Astrocyte (in vitro differentiated cells and primary cell): ENCODE measurements at regions not wholly inside any gene's neighbourhood (a gene's known extent, or its start where the extent isn't known, plus 50 kb on each side); places are given as distances from the start of the nearest gene placed in this dataset.

ENCODE experiments used
- DNase-seq: peaks from one replicate; pipeline ENCODE4 v3.0.0-alpha.2; 2010; ENCODE audit warnings: low read depth
- FAIRE-seq: peaks from 2 replicates; lab custom pipeline; 2011; peaks lifted over from hg19 to GRCh38; lab: Jason Lieb, UNC
- H2AFZ ChIP-seq: 2 replicates; pipeline ENCODE4 v1.6.0; 2012; ENCODE audit warnings: low read depth, low read length, inconsistent platforms
- H3K27ac ChIP-seq: 2 replicates; pipeline ENCODE4 v1.5.1; 2011; ENCODE audit warnings: low read depth, low read length, inconsistent platforms
- H3K27me3 ChIP-seq: 2 replicates; pipeline ENCODE4 v1.6.0; 2011; ENCODE audit warnings: low read length, inconsistent platforms; ENCODE audit not compliant: insufficient read depth
- H3K36me3 ChIP-seq: 2 replicates; pipeline ENCODE4 v1.5.1; 2011; ENCODE audit warnings: low read length, inconsistent platforms; ENCODE audit not compliant: insufficient read depth
- H3K4me1 ChIP-seq: 2 replicates; pipeline ENCODE4 v1.5.1; 2011; ENCODE audit warnings: low read length, inconsistent platforms; ENCODE audit not compliant: insufficient read depth
- H3K4me2 ChIP-seq: 2 replicates; pipeline ENCODE4 v1.6.0; 2012; ENCODE audit warnings: low read length, inconsistent platforms
- H3K4me3 ChIP-seq: 2 replicates; pipeline ENCODE4 v1.5.1; 2011; ENCODE audit warnings: low read depth, mild to moderate bottlenecking, low read length, inconsistent platforms; ENCODE audit not compliant: insufficient read depth
- H3K79me2 ChIP-seq: 2 replicates; pipeline ENCODE4 v1.6.0; 2012; ENCODE audit warnings: mild to moderate bottlenecking, low read length, inconsistent platforms; ENCODE audit not compliant: insufficient read depth
- H3K9ac ChIP-seq: 2 replicates; pipeline ENCODE4 v1.6.0; 2012; ENCODE audit warnings: mild to moderate bottlenecking, low read length, inconsistent platforms
- H3K9me3 ChIP-seq: 2 replicates; pipeline ENCODE4 v1.5.1; 2012; ENCODE audit warnings: low read depth, mild to moderate bottlenecking, low read length, inconsistent platforms; ENCODE audit not compliant: insufficient read depth
- H4K20me1 ChIP-seq: 2 replicates; pipeline ENCODE4 v1.6.0; 2012; ENCODE audit warnings: low read length, inconsistent platforms; ENCODE audit not compliant: insufficient read depth
- H3K27ac Mint-ChIP-seq: one replicate; pipeline ENCODE4 v1.8.0; 2021; ENCODE audit warnings: mild to moderate bottlenecking, mixed read lengths; ENCODE audit not compliant: unreplicated experiment
- H3K27me3 Mint-ChIP-seq: one replicate; pipeline ENCODE4 v1.8.0; 2021; ENCODE audit warnings: low read depth, mixed read lengths; ENCODE audit not compliant: unreplicated experiment
- H3K36me3 Mint-ChIP-seq: one replicate; pipeline ENCODE4 v1.8.0; 2021; ENCODE audit warnings: low read depth, mixed read lengths; ENCODE audit not compliant: unreplicated experiment
- H3K4me1 Mint-ChIP-seq: one replicate; pipeline ENCODE4 v1.8.0; 2021; ENCODE audit warnings: low read depth, mixed read lengths; ENCODE audit not compliant: unreplicated experiment
- H3K4me3 Mint-ChIP-seq: one replicate; pipeline ENCODE4 v1.8.0; 2021; ENCODE audit warnings: mild to moderate bottlenecking, moderate library complexity, mixed read lengths; ENCODE audit not compliant: unreplicated experiment
- H3K9me3 Mint-ChIP-seq: one replicate; pipeline ENCODE4 v1.8.0; 2021; ENCODE audit warnings: mild to moderate bottlenecking, mixed read lengths; ENCODE audit not compliant: unreplicated experiment
- CTCF ChIP-seq: IDR thresholded peaks from 2 replicates; pipeline ENCODE4 v1.5.1; 2011; ENCODE audit warnings: low read depth, mild to moderate bottlenecking, inconsistent platforms, low read length, moderate library complexity; ENCODE audit not compliant: insufficient read depth
- EZH2 ChIP-seq: IDR thresholded peaks from 2 replicates; pipeline ENCODE4 v1.6.1; 2012; ENCODE audit warnings: mild to moderate bottlenecking, low read length, inconsistent platforms; ENCODE audit not compliant: insufficient read depth

DNA sequence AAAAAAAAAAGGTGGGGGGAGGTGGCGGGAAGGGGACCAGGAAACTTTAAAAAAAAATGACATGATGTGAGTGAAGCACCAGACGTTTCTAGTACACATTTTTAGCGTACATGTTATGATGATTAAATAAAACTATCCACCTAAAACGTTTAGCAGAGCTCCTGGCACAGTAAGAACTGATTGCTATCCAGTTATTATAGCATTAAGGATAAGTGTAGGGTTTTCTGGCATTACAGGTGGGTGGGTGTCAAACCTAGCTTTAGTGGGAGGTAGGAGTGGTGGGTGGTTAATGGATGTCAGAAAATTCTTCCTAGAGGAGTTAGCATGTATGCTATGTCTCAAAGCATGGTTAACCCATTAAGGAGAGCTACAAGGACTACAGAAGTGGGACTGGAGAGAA lies 2329.5 kb downstream of the MAT2B start:
- H3K27ac ChIP-seq, result no peak overlapping the region
- no peak overlapping the region for H2AFZ ChIP-seq
- H3K27me3 Mint-ChIP-seq, result no peaks in the 10 kb centered on the region
- DNase-seq (no peak), FAIRE-seq (no peak)
- H3K9me3 Mint-ChIP-seq, result no peaks in the 10 kb centered on the region
- H3K4me1 Mint-ChIP-seq, result no peaks in the 10 kb centered on the region
- no peaks in the 10 kb centered on the region for H4K20me1 ChIP-seq
- H3K36me3 Mint-ChIP-seq, result no peaks in the 10 kb centered on the region
- no peak overlapping the region for H3K4me3 ChIP-seq
- no peaks in the 10 kb centered on the region for H3K36me3 ChIP-seq
- TF ChIP-seq EZH2, result no peak
- TF ChIP-seq CTCF, result no peak
- no peak overlapping the region for H3K4me2 ChIP-seq
- H3K4me1 ChIP-seq, result no peaks in the 10 kb centered on the region
- no peaks in the 10 kb centered on the region for H3K27me3 ChIP-seq
- no peak overlapping the region for H3K27ac Mint-ChIP-seq
- H3K4me3 Mint-ChIP-seq, result no peak overlapping the region
- no peaks in the 10 kb centered on the region for H3K79me2 ChIP-seq
- no peak overlapping the region for H3K9ac ChIP-seq
- no peaks in the 10 kb centered on the region for H3K9me3 ChIP-seq

- no peaks in the 10 kb centered on the region for H3K4me1 ChIP-seq
- no peak overlapping the region for H3K4me3 Mint-ChIP-seq
- no peak for FAIRE-seq
Measured at GRCh38 chr5:165836046-165836445, 2330.6 kb downstream of the MAT2B start.

More at GRCh38 chr5:165836046-165836445, 2330.6 kb downstream of the MAT2B start:
- Histone ChIP-seq H3K36me3 (no peaks in the 10 kb centered on the region), H3K9me3 (no peaks in the 10 kb centered on the region), H3K9ac (no peak overlapping the region), H3K4me3 (no peak overlapping the region), H3K27ac (no peak overlapping the region), H2AFZ (no peak overlapping the region), H3K79me2 (no peaks in the 10 kb centered on the region), H3K27me3 (no peaks in the 10 kb centered on the region), H3K4me2 (no peak overlapping the region), H4K20me1 (no peaks in the 10 kb centered on the region)
- Mint-ChIP-seq H3K9me3 (no peaks in the 10 kb centered on the region), H3K27ac (no peak overlapping the region), H3K4me1 (no peaks in the 10 kb centered on the region), H3K27me3 (no peaks in the 10 kb centered on the region), H3K36me3 (no peaks in the 10 kb centered on the region)
- TF ChIP-seq EZH2 (no peak), CTCF (no peak)
- no peak for DNase-seq
